ENCODE measurements at regions not wholly inside any gene's neighbourhood (a gene's known extent, or its start where the extent isn't known, plus 50 kb on each side); places are given as distances from the start of the nearest gene placed in this dataset.

DNA sequence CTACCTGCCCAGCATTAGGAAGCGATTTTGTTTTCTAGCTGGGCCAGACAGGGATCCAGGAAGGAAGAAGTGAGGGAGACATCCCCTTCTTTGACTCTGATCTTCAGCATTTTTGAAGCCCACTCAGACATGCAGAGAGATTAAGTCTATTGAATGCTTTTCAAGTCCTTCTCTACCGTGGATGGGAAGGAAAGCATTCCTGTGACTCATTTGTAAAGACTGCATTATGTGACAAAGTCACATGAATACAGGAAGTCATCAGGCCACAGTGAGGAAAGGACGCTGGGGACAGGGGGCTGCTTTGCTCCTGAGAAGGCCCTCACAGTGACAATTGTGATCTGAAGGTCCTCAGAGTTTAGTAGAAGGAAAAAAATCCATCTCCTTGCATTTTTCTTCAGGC lies 67.4 kb upstream of the GBA3 start:
- no peak overlapping the region for H3K4me3 ChIP-seq (ENCODE audit: extremely low read depth in 1 of 4, insufficient read depth in 2 of 4, low read depth in 3 of 4, low read length in 4 of 4)
- no peaks in the 10 kb centered on the region for H3K36me3 ChIP-seq (ENCODE audit: control insufficient read depth in 2 of 4, insufficient read depth in 4 of 4, low read length in 3 of 4)
- H2BK20ac ChIP-seq (ENCODE audit: low read length): no peak overlapping the region
- FAIRE-seq (no peak), DNase-seq (ENCODE audit: low read depth in 1 of 2, low spot score in 2 of 2) (no peak)
- H2AFZ ChIP-seq (ENCODE audit: low read length): peak overlapping the region; percentile 11; the same call in 1 of the 2 replicates
- no peak overlapping the region for H4K91ac ChIP-seq (replicated peaks; ENCODE audit: insufficient read length, low read length)
- H3K79me1 ChIP-seq (ENCODE audit: low read depth, low read length): no peaks in the 10 kb centered on the region
- H3K9ac ChIP-seq (replicated peaks in 1 of 4; ENCODE audit: extremely low read depth in 1 of 4, low read depth in 3 of 4, low read length in 3 of 4): no peak overlapping the region; a peak in 1 of 7 replicates
- H3K4me1 ChIP-seq (replicated peaks in 1 of 4; ENCODE audit: control insufficient read depth in 3 of 4, insufficient read depth in 4 of 4, low read length in 3 of 4): no peaks in the 10 kb centered on the region
- H2AK5ac ChIP-seq (ENCODE audit: low read depth, low read length): no peak overlapping the region
- ChIA-PET POLR2A (ENCODE audit: partially characterized antibody) (no interaction called here), CTCF (ENCODE audit: partially characterized antibody) (interaction anchor here (0.6 to 1.5 kb wide), 3 partner anchors 18 to 214 kb away, joined by 3 to 5 read pairs (median 5); no protein-coding TSS in a partner anchor)
- TF ChIP-seq EGR1 (IDR thresholded peaks at IDR 0.05; ENCODE audit: borderline replicate concordance, low read depth, low read length) (no peak), CTBP2 (IDR thresholded peaks at IDR 0.05; ENCODE audit: borderline replicate concordance, insufficient read depth, insufficient read length, low read length) (no peak), POU5F1 (IDR thresholded peaks at IDR 0.05; ENCODE audit: low read depth, low read length) (no peak), RXRA (IDR thresholded peaks at IDR 0.05; ENCODE audit: insufficient read depth, low read depth, low read length) (no peak), SRF (IDR thresholded peaks at IDR 0.05; ENCODE audit: low read depth, low read length) (no peak), CBX5 (IDR thresholded peaks at IDR 0.05; ENCODE audit: low read depth, low read length) (no peak), RNF2 (IDR thresholded peaks at IDR 0.05; ENCODE audit: borderline replicate concordance, low read depth, low read length, missing control alignments, poor library complexity, severe bottlenecking) (no peak), SAP30 (IDR thresholded peaks at IDR 0.05; ENCODE audit: insufficient read depth, insufficient replicate concordance, low read length) (no peak)
- H3K79me2 ChIP-seq (ENCODE audit: control insufficient read depth in 1 of 2, insufficient read depth in 2 of 2, low read length in 2 of 2): no peaks in the 10 kb centered on the region
- H3K4me2 ChIP-seq (ENCODE audit: insufficient read depth in 1 of 2, low read depth in 2 of 2, low read length in 2 of 2): no peak overlapping the region
- no peak overlapping the region for H2BK12ac ChIP-seq (ENCODE audit: low read depth, low read length)
- no peaks in the 10 kb centered on the region for H3K9me3 ChIP-seq (ENCODE audit: insufficient read depth in 2 of 2, low read depth in 1 of 2, low read length in 1 of 2)
- WGBS, 2 experiments (ENCODE audit: extremely low coverage in 1 of 2, insufficient coverage in 1 of 2, insufficient read length in 1 of 2, insufficient replicate concordance in 2 of 2, low coverage in 1 of 2, low lambda C conversion rate in 2 of 2, missing lambda C conversion rate in 1 of 2): 53% methylated on average over 3 of the region's 3 CpGs; no CpG with 5 or more reads in 1 of the 2 experiments
- no peak overlapping the region for H3K18ac ChIP-seq (ENCODE audit: extremely low read depth, low read length)
- no peaks in the 10 kb centered on the region for H3K27me3 ChIP-seq (replicated peaks in 1 of 4; ENCODE audit: control insufficient read depth in 3 of 4, extremely low read depth in 1 of 4, insufficient read depth in 3 of 4, low read length in 3 of 4)
- no peak overlapping the region for H3K14ac ChIP-seq (ENCODE audit: insufficient read length)
- no peak overlapping the region for H2BK15ac ChIP-seq (ENCODE audit: low read length)
- H2BK5ac ChIP-seq (ENCODE audit: low read depth, low read length): no peak overlapping the region; the same call in 1 of the 2 replicates
- H4K20me1 ChIP-seq (replicated peaks in 1 of 2; ENCODE audit: control insufficient read depth in 1 of 2, insufficient read depth in 2 of 2, low read length in 2 of 2): no peaks in the 10 kb centered on the region
- H3K4ac ChIP-seq (replicated peaks; ENCODE audit: insufficient read length, low read depth, low read length): no peak overlapping the region
- H3K56ac ChIP-seq (replicated peaks; ENCODE audit: insufficient read length, low read depth, low read length): no peak overlapping the region
- H3K27ac ChIP-seq (ENCODE audit: low read depth, low read length): no peak overlapping the region
- no peaks in the 10 kb centered on the region for H3K23me2 ChIP-seq (ENCODE audit: low read depth, low read length)
- no peak overlapping the region for H4K5ac ChIP-seq (ENCODE audit: insufficient read length, low read depth, low read length)
- no peak overlapping the region for H3K23ac ChIP-seq (ENCODE audit: insufficient read length)
- H2BK120ac ChIP-seq (replicated peaks; ENCODE audit: low read depth, low read length): no peak overlapping the region
- no peak overlapping the region for H4K8ac ChIP-seq (ENCODE audit: extremely low read depth, insufficient read depth, low read length)

Measured in H1 (cell line).